ENCODE measurements at regions not wholly inside any gene's neighbourhood (a gene's known extent, or its start where the extent isn't known, plus 50 kb on each side); places are given as distances from the start of the nearest gene placed in this dataset.
"Not testable (repeated sequence)": the region's sequence is repeated elsewhere in the genome, so short reads cannot be mapped to it uniquely, and the experiment has no call there.

- Mint-ChIP-seq H3K4me1 (ENCODE audit: low read depth in 2 of 2) (no peaks in the 10 kb centered on the region), H3K4me3 (no peak overlapping the region), H3K27ac (no peak overlapping the region), H3K27me3 (peaks cover 0 to 4% of the 10 kb centered on the region in 2 donors), H3K36me3 (ENCODE audit: insufficient read depth) (no peaks in the 10 kb centered on the region), H3K9me3 (no peaks in the 10 kb centered on the region)
- ATAC-seq (replicated peaks) (no peak), DNase-seq (no peak)
Measured at GRCh38 chr4:25981749-25982148, 67.7 kb downstream of the SMIM20 start.

- no peak overlapping the region for H3K4me3 Mint-ChIP-seq
- H3K9me3 Mint-ChIP-seq: no peaks in the 10 kb centered on the region
- ATAC-seq (replicated peaks) (no peak), DNase-seq (no peak)
- H3K36me3 Mint-ChIP-seq (ENCODE audit: insufficient read depth): no peaks in the 10 kb centered on the region
- H3K27me3 Mint-ChIP-seq: peaks cover 0 to 4% of the 10 kb centered on the region in 2 donors
- H3K4me1 Mint-ChIP-seq (ENCODE audit: low read depth in 2 of 2): no peaks in the 10 kb centered on the region
- H3K27ac Mint-ChIP-seq: no peak overlapping the region
Measured at GRCh38 chr4:25982962-25983361, 68.9 kb downstream of the SMIM20 start.

- Mint-ChIP-seq H3K36me3 (ENCODE audit: insufficient read depth) (no peaks in the 10 kb centered on the region), H3K4me1 (ENCODE audit: low read depth in 2 of 2) (peaks cover 0 to 2% of the 10 kb centered on the region in 2 donors), H3K9me3 (no peaks in the 10 kb centered on the region), H3K4me3 (no peak overlapping the region), H3K27me3 (peaks cover 0 to 4% of the 10 kb centered on the region in 2 donors), H3K27ac (no peak overlapping the region)
- ATAC-seq (replicated peaks) (no peak), DNase-seq (no peak)
Measured at GRCh38 chr4:25984266-25984665, 70.2 kb downstream of the SMIM20 start.

- Mint-ChIP-seq H3K4me3 (no peak overlapping the region), H3K36me3 (ENCODE audit: insufficient read depth) (no peaks in the 10 kb centered on the region), H3K27me3 (peaks cover 0 to 4% of the 10 kb centered on the region in 2 donors), H3K9me3 (no peaks in the 10 kb centered on the region), H3K27ac (no peak overlapping the region), H3K4me1 (ENCODE audit: low read depth in 2 of 2) (peaks cover 0 to 2% of the 10 kb centered on the region in 2 donors)
- ATAC-seq (replicated peaks): no peak
- DNase-seq: no peak
Measured at GRCh38 chr4:25984796-25985195, 70.8 kb downstream of the SMIM20 start.

DNA sequence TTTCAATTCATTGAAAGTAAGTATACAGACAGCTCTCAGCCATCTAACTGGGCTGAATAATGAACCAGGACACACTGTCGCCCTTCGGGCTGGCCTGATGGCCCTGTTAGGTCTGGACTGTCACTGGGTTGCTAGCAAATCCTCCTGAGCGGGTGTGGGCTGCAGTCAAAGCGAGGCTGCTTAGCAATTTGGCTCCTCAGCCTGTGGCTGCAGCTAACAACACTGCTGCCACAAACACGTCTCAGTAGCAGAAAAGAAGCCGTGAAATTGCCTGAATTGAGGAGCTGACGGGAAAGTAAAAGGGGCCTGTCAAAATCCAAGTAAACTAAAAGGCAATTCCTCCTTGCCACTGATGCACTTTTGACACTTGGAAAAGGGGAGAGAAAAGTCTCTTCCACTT is 72.8 kb downstream of the SMIM20 start:
- Mint-ChIP-seq H3K4me1 (ENCODE audit: low read depth in 2 of 2) (peaks cover 0 to 2% of the 10 kb centered on the region in 2 donors), H3K36me3 (ENCODE audit: insufficient read depth) (no peaks in the 10 kb centered on the region), H3K9me3 (no peaks in the 10 kb centered on the region), H3K4me3 (no peak overlapping the region), H3K27ac (no peak overlapping the region), H3K27me3 (peaks cover 0 to 4% of the 10 kb centered on the region in 2 donors)
- ATAC-seq (replicated peaks): no peak
- no peak for DNase-seq

DNA sequence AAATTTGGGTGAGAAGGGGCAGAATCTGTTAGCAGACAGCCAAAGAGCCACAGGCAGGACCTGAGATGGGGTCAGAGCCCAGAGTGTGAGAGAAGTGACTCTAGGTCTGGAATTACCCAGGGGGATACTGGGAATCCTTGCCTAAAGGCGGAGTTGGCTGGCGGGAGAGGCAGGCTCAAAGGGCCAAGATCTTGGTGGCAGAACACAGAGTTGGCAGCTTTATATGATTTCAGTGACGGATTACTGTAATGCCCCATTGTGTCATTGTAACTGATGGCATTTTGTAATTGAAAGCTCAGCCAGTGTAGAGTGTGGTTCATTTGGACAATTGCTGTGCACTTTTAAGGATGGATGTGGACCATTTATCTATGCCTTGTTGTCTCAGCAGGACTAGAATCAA is 77.3 kb downstream of the SMIM20 start:
- H3K4me3 Mint-ChIP-seq: no peak overlapping the region
- no peak overlapping the region for H3K27ac Mint-ChIP-seq
- H3K9me3 Mint-ChIP-seq: no peaks in the 10 kb centered on the region
- H3K36me3 Mint-ChIP-seq (ENCODE audit: insufficient read depth): no peaks in the 10 kb centered on the region
- H3K4me1 Mint-ChIP-seq (ENCODE audit: low read depth in 2 of 2): peaks cover 4 to 6% of the 10 kb centered on the region in 2 donors
- ATAC-seq (replicated peaks) (no peak), DNase-seq (no peak)
- no peaks in the 10 kb centered on the region for H3K27me3 Mint-ChIP-seq

GRCh38 chr4:25993395-25994185 is 79.6 kb downstream of the SMIM20 start:
- Mint-ChIP-seq H3K36me3 (ENCODE audit: insufficient read depth) (no peaks in the 10 kb centered on the region), H3K4me1 (ENCODE audit: low read depth in 2 of 2) (peaks cover 4% of the 10 kb centered on the region in 2 donors), H3K27ac (no peak overlapping the region), H3K4me3 (no peak overlapping the region), H3K9me3 (no peaks in the 10 kb centered on the region), H3K27me3 (no peaks in the 10 kb centered on the region)
- DNase-seq (no peak), ATAC-seq (replicated peaks) (no peak)

DNA sequence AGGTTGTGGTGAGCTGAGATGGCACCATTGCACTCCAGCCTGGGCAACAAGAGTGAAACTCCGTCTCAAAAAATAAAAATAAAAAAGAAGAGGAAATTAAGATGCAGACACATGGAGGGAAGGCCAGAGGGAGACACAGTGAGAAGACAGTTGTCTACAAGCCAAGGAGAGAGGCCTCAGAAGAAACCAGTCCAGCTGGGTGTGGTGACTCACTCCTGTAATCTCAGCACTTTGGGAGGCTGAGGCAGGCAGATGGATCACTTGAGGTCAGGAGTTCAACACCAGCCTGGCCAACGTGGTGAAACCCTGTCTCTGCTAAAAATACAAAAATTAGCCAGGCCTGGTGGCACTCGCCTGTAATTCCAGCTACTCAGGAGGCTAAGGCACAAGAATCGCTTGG is 80.6 kb downstream of the SMIM20 start:
- ATAC-seq (replicated peaks); H3K4me3 Mint-ChIP-seq; H3K27ac Mint-ChIP-seq; H3K9me3 Mint-ChIP-seq; DNase-seq; H3K4me1 Mint-ChIP-seq (ENCODE audit: low read depth in 2 of 2); H3K36me3 Mint-ChIP-seq (ENCODE audit: insufficient read depth); H3K27me3 Mint-ChIP-seq: not testable (repeated sequence)

- Mint-ChIP-seq H3K27ac (no peak overlapping the region), H3K27me3 (no peaks in the 10 kb centered on the region), H3K4me3 (no peak overlapping the region), H3K36me3 (ENCODE audit: insufficient read depth) (no peaks in the 10 kb centered on the region), H3K9me3 (no peaks in the 10 kb centered on the region), H3K4me1 (ENCODE audit: low read depth in 2 of 2) (no peaks in the 10 kb centered on the region)
- DNase-seq (no peak), ATAC-seq (replicated peaks) (no peak)
Measured at GRCh38 chr4:26000274-26000950, 86.4 kb downstream of the SMIM20 start.

DNA sequence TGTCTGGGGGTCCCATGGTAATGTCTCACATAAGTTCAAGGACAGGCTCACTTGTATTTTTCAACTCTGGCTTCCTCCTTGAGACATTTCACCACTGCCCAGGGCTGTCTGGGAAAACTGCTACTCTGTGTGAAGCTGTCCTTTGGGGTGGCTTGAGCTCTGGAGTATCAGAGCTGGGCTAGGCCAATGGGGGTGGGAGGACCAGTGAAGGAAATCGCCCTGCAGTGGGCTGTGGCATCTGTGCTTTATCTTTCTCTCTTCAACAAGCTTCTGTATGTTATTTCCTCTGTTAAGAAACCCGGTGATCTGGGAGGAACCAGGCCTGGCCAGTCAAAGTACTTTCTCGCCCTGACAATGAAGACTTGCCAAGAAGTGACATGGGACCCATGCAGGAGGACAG is 87.4 kb downstream of the SMIM20 start:
- Mint-ChIP-seq H3K4me3 (no peak overlapping the region), H3K9me3 (no peaks in the 10 kb centered on the region), H3K4me1 (ENCODE audit: low read depth in 2 of 2) (no peaks in the 10 kb centered on the region), H3K27ac (no peak overlapping the region), H3K27me3 (peaks cover 0 to 6% of the 10 kb centered on the region in 2 donors), H3K36me3 (ENCODE audit: insufficient read depth) (no peaks in the 10 kb centered on the region)
- ATAC-seq (replicated peaks) (no peak), DNase-seq (no peak)

DNA sequence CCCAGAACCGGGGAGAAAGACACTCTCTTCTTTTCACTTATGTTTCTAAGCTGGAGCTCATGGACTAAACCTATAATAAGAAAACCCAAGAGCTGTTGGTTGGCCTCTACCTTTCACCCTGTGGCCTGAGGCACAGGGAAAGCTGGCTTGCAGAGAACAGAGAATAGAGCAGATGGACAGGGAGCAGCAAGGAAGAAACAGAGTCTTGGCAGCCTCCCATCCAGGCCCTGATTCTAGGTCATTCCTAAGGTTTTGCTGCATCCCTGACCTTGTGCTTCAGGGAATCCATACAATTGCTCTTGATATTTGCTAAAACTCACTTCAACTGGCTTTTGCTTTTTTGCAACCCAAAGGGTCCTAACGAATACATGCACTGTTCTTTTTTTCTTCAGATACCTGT is 87.8 kb downstream of the SMIM20 start:
- peaks cover 0 to 7% of the 10 kb centered on the region in 2 donors for H3K27me3 Mint-ChIP-seq
- no peaks in the 10 kb centered on the region for H3K4me1 Mint-ChIP-seq (ENCODE audit: low read depth in 2 of 2)
- no peak overlapping the region for H3K4me3 Mint-ChIP-seq
- H3K27ac Mint-ChIP-seq: no peak overlapping the region
- DNase-seq (no peak), ATAC-seq (replicated peaks) (no peak)
- H3K36me3 Mint-ChIP-seq (ENCODE audit: insufficient read depth): no peaks in the 10 kb centered on the region
- no peaks in the 10 kb centered on the region for H3K9me3 Mint-ChIP-seq

DNA sequence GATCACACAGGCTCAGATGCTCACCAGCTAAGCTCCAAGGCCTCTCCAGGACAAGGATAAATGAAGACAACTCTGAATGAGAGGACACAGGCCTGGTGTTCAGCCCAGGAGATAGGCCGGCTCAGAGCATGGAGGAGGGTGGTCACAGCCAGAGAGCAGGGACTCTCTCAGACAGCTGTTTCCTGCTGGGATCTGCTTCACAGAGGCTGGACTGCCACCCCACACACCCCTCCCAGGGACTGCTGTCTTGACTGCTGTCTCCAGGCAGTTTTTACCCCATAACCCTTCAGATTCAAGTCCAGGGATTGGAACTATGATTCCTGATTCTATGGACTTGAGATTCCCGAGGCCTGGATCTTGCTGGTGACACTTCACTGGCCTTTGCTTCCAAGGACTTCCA is 89.0 kb downstream of the SMIM20 start:
- Mint-ChIP-seq H3K4me3 (no peak overlapping the region), H3K27ac (no peak overlapping the region), H3K4me1 (ENCODE audit: low read depth in 2 of 2) (no peaks in the 10 kb centered on the region), H3K36me3 (ENCODE audit: insufficient read depth) (no peaks in the 10 kb centered on the region), H3K9me3 (no peaks in the 10 kb centered on the region), H3K27me3 (peaks cover 0 to 11% of the 10 kb centered on the region in 2 donors)
- ATAC-seq (replicated peaks): no peak
- no peak for DNase-seq

DNA sequence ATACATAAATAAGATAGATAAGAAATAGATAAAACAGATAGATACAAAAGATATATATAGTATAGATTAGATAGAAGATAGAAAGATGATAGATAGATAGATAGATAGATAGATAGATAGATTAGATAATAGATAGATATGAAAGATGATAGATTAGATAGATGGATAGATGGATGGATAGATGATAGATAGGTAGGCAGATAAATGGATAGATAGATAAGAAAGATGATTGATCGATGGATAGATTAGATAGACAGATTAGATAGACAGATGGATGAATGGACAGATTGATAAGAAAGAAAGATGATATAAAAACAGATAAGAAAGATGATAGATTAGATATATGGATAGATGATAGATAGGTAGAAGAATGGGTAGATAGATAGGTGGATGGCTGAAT is 90.3 kb downstream of the SMIM20 start:
- Mint-ChIP-seq H3K4me1 (ENCODE audit: low read depth in 2 of 2) (no peaks in the 10 kb centered on the region), H3K27ac (no peak overlapping the region), H3K27me3 (peaks cover 0 to 11% of the 10 kb centered on the region in 2 donors), H3K9me3 (no peaks in the 10 kb centered on the region), H3K36me3 (ENCODE audit: insufficient read depth) (no peaks in the 10 kb centered on the region), H3K4me3 (no peak overlapping the region)
- DNase-seq: no peak
- ATAC-seq (replicated peaks): no peak

DNA sequence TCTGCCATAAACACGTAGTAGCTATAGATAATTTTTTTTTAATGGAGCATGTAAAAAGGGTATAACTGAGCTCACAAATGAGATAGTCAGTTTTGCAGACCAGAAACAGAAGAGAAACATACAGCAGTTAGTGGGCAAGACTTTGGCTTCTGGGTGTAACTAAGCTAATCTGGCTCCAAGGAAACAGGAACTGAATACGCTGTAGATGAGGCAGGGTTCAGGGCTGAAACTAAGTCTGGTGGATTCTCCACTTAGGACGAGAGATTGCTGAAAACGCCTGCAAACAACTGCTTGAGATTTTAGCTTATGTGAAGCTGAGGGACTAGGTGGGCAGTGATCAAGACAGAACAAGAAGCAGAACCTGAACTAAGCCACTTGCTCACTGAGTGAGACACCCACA is 91.7 kb downstream of the SMIM20 start:
- H3K9me3 Mint-ChIP-seq: no peaks in the 10 kb centered on the region
- peaks cover 0 to 17% of the 10 kb centered on the region in 2 donors for H3K27me3 Mint-ChIP-seq
- ATAC-seq (replicated peaks) (no peak), DNase-seq (no peak)
- no peaks in the 10 kb centered on the region for H3K36me3 Mint-ChIP-seq (ENCODE audit: insufficient read depth)
- no peak overlapping the region for H3K4me3 Mint-ChIP-seq
- no peak overlapping the region for H3K27ac Mint-ChIP-seq
- H3K4me1 Mint-ChIP-seq (ENCODE audit: low read depth in 2 of 2): no peaks in the 10 kb centered on the region
